Esophagus muscularis mucosa (tissue), 3 donors: ENCODE measurements at regions not wholly inside any gene's neighbourhood (a gene's known extent, or its start where the extent isn't known, plus 50 kb on each side); places are given as distances from the start of the nearest gene placed in this dataset.

Experiments
- EP300 ChIP-seq: sonication (generic); formaldehyde crosslinking; IDR thresholded peaks from one replicate; pipeline ENCODE4 v1.6.1; 2017; ENCODE audit warnings: antibody characterized with exemption
- POLR2A ChIP-seq: fragments of 450-650 bp; IDR thresholded peaks from one replicate; pipeline ENCODE4 v1.6.1; 2017; ENCODE audit warnings: antibody characterized with exemption, moderate library complexity, mild to moderate bottlenecking, low read depth
- POLR2AphosphoS5 ChIP-seq, 2 donors: sonication (generic); formaldehyde crosslinking; IDR thresholded peaks; one replicate each; pipeline ENCODE4 v1.6.1; 2017; ENCODE audit warnings: antibody characterized with exemption in 2 of 2

GRCh38 chr20:43404878-43405277, 52.8 kb upstream of the SRSF6 start:
- TF ChIP-seq EP300 (no peak), POLR2AphosphoS5 (IDR thresholded peaks at IDR 0.05) (no peak), POLR2A (no peak)
